Right renal pelvis (tissue), 4 donors: ENCODE measurements at regions not wholly inside any gene's neighbourhood (a gene's known extent, or its start where the extent isn't known, plus 50 kb on each side); places are given as distances from the start of the nearest gene placed in this dataset.
A peak's percentile ranks its signal among the peaks of the same experiment; 100 is the strongest.
"Not testable (repeated sequence)": the region's sequence is repeated elsewhere in the genome, so short reads cannot be mapped to it uniquely, and the experiment has no call there.

Experiments
- DNase-seq, 4 donors: peaks; one replicate each; pipeline ENCODE4 v3.0.0-alpha.2; 2013; ENCODE audit warnings: low read depth in 4 of 4, low spot score in 3 of 4, missing footprints in 1 of 4

DNA sequence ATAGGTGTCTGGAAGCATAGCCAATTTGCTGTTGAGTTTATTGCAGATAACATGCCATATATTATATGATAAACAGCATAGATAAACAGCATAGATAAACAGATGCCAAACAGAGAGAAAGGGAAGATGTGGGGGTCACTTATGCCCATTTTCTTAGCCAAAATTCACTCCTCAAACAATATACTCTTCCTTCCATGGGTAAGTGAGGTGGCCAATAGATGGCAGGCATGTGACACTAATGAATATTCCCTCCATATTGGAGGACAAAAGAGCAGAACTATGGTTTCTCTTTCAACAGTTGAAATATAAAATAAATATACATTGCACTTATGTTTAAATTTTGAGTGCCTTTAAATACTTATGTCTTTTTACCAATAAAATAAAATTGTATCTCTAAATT, 1212.8 kb downstream of the REEP3 start:
- DNase-seq: peak in 1 of 4 donors; percentile 2

DNA sequence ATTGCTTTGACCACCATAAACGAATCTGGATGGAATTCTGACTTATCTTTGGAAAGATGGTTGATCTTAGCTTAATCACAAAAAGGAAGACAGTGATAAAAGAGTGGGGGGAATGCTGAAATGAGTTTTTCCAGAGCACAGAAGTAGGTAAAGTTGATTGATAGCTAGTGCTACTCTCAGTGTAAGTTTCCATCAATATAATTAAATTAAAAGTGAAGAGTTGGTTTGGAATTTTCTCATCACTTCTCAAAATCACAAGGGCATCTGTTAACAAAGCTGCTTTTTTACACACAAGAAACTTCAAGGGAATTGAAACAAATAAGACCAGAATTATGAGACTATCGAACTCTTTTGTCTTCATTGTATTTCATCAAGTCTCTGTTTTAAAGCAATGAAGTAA, 1217.3 kb downstream of the REEP3 start:
- DNase-seq: no peak

DNA sequence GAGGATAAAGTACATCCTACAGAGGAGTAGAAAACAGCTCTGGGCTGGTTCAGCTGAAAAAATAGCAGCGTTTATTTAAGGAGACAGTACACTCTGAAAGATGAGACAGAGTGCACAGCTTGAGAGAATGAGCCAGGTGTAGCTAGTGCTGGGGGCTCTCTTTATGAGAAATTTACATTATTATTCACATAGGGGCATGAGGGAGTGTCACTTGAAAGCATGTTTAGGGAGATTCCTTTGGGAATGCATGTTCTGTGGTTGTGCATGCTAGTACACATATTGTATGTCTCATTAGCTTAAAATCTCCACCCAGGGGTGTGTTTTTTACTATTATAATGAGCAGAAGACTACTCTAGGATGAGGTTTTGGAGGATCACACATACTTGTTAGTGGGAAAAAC, 1224.4 kb downstream of the REEP3 start:
- no peak for DNase-seq

DNA sequence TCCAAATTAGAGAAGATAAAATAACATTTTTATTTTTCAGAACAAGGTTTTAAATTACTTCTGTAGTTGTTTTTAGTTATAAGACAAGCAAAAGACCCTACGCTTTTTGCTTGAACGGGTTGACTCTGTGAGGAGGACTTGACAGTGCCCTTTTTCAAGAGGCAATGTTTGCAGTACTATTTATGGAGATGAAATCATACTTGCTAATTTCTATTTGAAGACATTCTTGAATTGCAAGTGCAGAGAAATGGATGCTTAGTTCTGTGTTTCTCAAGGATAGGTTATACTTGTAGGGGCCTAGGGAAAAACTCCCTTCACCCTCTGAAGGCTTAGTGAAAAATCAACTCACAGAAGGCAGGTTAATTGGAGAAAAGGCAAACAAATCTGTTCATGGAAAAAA, 1229.5 kb downstream of the REEP3 start:
- no peak for DNase-seq

DNA sequence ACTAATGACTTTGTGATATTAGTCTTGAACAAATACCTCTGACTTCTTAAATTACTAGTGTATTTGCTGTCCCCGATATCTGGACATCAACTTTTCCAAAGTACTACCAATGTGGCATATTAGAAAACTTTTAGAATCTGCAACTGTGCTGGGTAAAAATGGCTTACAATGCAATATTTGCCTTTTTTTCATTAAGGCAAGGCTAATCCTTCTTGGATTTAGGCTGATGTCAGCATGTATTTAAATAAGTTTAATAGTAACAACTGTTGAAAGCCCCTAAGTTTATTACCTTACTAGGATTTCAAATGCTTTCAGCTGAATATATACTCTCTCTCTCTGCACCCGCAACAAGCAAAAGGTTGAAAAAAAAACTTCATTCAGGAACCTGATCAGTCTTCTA, 1232.3 kb downstream of the REEP3 start:
- DNase-seq: no peak

DNA sequence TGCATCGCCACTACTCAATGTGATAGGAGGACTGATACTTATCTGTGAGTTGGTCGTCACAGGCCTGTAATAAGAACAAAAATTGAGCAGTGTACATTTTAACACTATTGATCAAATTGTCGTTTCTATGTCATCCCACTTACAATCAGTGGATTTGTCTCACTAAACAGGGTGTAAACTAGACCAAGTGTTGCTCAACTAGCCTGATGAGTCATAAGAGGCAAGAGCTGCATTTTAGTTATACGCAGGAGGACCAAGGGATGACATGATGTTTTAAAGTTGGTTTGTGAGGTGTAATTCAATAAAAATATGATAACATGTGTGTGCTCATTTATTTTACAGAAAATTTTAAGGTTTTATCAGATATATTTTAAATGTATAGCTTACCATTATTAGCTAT, 1239.2 kb downstream of the REEP3 start:
- DNase-seq: no peak

DNA sequence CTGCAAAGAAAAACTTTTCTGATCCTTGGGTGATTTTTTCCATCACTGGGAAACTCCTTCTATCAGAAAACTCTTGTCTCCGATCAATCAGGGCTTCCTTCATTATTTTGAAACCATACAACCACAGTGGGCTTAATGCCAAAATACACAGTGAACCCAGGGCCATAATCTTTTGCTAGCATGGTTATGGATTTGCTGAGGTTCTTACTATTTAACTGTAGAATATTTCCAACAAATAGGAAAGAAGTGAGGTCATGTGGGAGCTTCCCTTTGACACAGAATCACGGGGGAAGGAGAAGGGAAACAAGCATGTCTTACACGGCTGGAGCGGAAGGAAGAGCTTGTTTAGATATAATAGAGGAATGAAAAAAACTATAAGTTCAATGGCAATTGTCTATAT, 1241.7 kb downstream of the REEP3 start:
- no peak for DNase-seq

DNA sequence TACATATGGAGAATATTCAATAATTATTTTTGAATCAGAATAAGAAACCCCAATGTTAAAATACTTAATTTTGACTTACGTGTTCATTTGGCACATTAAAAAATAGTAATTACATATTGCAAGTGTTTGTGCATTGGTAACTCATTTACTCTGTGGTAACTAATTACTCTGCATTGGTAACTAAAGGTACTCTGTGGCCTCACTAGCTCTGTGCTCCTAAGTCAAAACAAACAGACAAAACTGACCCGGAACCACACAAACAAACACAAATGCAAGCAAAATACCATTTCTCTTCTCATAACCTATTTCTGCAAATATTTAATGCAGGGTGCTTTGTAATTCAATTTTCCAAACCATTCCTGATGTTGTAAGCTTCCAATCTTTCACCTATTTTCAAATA, 1244.3 kb downstream of the REEP3 start:
- no peak for DNase-seq

DNA sequence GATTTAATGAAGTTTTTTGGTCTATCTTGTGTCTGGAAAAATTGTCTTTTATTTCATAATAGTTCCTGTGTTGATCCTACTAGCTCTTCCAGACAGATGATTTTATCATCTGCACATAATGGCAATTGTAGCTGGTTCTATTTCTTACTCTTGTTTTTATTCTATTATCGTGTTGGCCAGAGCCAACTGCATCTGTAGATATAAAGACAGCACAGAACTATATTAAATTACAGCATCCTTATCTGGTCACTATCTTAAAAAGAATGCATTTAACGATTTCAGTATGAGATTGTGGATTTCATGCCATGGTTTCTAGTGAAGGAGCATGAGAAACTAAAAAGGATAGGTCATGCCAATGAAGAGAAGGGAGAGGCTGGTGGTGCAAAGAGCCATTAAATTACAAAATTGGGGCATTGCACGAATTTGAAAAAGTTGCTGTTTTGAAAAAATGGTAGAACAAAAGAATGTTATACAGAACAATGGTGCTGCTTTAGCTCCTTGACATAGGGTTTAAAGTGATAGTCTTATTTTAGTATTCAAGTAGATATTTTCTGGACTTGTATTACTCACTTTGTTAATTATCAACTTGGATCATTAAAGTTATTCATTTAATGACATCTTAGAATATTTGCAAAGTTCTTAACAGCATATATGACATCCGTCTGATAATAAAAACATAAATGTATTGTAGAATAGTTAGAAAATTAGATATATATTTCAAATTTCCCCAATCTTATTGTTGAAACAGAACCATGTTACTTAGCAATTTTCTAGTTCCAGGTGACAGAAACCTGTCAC, 1250.3 kb downstream of the REEP3 start:
- no peak for DNase-seq

DNA sequence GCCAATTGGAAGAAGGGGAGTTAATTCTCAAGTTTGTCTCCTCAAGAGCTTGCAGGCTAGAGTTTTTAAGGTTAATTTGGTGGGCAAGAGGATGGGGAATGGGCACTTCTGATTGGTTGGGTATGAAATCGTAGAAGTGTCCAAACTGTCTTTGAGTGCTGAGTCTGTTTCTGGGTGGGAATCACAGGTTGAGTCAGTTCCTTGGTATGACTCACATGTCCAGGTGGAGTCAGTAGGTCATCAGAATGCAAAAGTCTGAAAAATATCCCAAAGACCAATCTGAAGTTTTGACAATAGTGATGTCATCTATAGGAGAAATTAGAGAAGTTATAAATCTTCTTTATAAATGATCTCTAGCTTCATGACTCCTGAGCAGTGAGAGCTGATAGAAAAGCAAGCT, 1252.2 kb downstream of the REEP3 start:
- no peak for DNase-seq

DNA sequence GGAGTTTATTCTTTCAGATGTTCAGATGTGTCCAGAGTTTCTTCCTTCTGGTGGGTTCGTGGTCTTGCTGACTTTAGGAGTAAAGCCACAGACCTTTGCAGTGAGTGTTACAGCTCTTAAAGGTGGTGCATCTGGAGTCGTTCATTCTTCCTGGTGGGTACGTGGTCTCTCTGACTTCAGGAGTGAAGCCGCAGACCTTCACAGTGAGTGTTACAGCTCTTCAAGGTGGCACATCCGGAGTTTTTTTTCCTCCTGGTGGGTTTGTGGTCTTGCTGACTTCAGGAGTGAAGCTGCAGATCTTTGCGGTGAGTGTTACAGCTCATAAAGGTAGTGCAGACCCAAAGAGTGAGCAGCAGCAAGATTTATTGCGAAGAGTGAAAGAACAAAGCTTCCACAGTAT, 1263.2 kb downstream of the REEP3 start:
- DNase-seq: not testable (repeated sequence)

DNA sequence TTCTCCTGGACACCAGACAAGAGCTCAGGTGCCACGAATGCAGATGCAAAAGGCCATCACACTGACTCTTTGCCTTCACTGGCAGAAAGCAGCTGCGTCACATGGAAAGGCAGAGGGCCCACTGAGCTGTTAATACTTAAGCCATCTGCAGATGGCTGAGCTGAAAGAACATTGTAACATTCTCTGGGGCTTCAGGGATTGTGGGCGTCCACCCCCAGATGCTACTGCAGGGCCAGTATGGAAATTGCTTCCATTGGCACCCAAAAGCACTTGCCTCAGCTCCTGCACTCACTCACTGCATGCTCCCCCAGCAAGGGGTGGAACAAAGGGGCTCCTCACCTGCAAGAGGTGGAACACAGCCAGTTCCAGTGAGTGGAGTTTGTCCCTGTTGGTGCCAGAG, 1264.6 kb downstream of the REEP3 start:
- DNase-seq: no peak

DNA sequence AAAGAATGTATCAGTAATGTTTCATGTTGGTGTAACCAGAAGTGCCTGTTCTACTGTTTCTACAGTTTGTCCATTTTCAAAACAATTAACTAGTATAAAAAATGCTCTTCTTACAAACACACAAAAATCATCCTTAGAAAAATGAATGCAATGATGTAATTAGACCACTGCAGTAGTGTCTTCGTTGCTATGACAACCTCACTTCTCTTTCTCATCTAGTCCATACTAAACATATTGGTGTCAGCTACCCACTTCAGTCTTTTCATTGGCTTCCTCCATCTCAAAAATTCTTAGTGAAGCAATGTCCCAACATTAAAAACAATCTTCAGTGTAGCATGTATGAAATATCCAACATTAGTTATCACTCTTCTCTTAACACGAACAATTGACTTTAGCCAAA, 1265.8 kb downstream of the REEP3 start:
- DNase-seq: no peak

DNA sequence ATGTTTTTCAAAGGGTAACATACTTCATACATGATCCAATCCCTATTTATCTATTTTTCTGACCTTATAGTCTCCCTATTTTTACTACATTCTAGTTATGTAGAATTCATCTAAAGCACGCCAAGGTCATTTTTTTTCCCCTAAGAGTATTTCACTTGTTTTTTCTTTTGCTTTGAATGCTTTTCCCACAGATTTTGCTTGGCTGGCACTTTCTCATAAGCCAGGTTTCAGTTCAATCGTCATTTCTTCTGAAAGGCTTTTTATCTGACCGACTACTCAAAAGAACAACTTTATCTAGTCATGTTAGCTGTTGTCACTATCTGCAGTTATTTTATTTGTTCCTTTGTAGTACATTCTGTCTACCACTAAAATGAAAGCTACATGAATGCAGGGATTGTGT, 1274.6 kb downstream of the REEP3 start:
- DNase-seq: no peak

DNA sequence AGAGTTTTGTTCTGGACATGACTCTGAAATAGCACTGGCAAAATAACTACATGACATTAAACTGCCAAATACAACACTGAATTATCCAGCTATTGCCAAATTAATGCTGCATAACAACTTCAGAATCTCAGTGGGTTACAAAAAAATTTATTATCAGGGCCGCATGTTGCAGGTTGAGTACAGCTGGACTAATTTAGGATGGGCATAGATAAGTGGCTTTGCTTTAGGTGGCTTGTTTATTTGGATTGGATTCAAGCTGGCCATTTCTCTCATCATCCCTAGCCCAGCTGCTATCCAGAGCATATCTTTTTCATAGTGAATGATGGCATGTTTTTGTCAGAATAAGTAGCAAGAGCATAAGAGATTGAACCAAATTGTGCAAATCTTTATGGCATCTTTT, 1277.1 kb downstream of the REEP3 start:
- DNase-seq: no peak

DNA sequence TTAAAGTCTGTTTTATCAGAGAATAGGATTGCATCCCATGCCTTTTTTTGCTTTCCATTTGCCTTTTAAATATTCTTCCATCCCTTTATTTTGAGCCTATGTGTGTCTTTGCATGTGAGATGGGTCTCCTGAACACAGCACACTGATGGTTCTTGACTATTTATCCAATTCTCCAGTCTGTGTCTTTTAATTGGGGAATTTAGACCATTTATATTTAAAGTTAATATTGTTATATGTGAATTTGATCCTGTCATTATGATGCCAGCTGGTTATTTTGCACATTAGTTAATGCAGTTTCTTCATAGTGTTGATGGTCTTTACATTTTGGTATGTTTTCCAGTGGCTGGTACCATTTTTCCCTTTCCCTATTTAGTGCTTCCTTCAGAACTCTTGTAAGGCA, 1287.0 kb downstream of the REEP3 start:
- not testable (repeated sequence) for DNase-seq

DNA sequence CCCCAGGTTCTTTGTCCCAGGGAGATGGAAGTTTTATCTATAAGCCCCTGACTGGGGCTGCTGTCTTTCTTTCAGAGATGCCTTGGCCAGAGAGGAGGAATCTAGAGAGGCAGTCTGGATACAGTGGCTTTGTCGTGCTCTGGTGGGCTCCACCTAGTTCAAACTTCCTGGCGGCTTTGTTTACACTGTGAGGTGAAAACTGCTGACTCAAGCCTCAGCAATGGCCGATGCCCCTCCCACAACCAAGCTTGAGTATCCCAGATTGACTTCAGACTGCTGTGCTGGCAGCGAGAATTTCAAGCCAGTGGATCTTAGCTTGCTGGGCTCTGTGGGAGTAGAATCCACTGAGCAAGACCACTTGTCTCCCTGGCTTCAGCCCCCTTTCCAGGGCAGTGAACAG, 1288.8 kb downstream of the REEP3 start:
- DNase-seq: not testable (repeated sequence)

DNA sequence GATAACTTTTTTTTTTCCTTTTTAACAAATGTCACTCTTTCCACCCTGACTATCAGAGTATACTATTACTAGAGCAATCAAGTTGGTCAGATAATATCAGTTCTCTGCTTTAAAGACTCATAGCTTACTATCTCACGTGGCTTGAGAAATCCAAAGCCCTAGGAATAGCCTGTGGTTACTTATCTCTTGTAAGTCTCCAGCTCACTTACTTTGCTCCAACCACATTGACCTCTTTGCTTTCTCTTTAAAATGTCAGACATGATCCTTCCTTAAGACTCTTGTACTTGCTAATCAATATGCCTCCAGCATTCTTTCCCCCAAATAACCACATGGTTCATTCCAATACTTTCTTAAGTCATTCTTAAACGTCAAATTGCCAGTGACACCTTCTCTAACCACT, 1292.2 kb downstream of the REEP3 start:
- no peak for DNase-seq

DNA sequence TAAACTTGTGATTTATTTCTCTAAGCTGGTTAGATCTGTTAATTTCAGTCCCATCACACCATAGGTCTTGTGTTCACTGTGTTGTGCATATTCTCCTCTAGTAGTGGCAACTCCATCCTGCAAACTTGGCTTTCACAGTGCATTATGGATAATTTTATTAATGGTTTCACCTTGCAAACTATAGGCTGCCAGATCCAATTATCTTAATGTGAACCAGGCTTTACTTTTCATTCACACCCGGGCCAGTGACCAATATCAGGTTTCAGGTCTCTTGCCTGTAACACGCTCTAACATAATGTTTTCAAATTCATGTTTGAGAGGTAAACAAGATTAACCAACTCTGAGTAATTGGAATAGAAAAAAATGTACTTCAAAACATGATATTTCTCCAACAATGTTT, 1293.0 kb downstream of the REEP3 start:
- DNase-seq: no peak

DNA sequence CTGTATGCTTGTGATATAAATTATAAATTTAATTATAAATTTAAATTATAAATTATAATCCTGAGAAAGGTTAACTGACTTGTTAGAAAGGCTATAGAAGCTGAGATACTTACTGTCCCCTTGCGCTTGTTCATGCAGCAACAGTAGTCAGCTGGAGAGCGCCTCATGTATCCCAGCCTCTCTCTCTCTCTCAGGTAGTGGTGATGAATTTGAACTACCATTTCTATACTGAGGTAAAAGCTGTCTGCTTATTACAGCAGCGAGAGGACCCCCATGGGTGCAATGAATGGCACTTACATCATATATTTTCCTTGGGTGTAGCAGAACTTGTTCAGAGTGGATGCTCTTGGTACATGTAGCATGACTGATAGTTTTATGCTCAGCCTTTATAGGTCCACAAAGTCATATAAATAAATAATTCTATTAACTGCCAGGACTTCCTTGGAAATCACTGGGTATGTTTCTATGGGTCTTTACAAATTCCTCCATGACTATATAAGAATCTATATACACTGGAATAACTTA, 1308.7 kb downstream of the REEP3 start:
- no peak for DNase-seq

DNA sequence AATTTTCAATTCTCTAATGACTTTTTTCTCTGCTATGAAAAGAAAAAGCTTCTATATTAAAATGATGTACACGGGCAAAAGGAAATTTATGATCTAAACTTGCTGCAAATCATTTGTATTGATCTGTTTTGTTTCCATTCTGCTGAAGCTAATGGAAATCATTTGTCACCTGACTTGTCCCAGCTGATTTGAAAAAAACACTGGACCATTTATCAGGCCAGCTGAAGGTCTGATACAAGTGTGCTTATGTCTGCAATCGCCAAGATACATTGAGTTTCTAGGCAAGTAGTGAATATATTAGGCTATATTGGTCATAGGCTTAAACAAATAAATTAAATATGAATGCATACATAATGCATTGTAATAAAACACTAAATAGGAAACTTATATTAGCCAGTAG, 1309.7 kb downstream of the REEP3 start:
- no peak for DNase-seq

DNA sequence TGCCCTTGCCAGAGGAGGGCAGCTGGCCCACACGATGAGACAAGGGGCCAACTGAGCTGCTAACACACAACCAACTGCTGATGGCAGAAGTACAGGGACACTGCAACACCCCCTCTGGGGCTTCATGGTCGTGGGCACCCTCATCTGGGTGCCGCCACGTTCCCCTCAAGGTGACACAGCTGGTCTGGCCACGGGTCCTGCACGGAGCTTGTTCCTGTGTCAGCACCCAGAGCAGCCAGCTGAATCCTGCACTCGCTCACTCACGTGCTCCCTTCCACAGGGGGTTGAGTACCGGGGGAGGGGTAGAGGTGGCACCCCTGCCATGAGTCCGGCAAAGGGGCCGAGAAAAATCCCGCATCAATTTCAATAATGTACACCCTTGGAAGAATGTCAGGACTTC, 1319.1 kb downstream of the REEP3 start:
- DNase-seq: no peak

DNA sequence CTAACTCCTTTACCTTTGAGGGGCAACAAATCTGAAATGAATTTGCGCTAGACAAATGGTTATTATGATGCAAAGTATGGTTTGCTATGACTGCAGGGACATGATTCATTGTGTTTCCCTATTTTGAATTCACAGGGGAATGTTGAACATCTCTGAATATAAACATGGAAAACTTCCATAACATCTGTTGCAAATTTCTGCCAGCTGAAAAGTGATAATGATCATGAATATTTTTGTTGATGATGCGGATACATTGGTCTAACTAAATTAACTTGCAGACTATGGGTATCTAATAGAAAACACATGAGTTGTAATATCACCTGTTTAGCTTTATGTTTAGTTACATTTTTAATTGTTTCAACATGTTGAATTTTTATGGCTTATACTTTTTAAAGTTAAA, 1325.5 kb downstream of the REEP3 start:
- DNase-seq: no peak
